ENCODE measurements at regions not wholly inside any gene's neighbourhood (a gene's known extent, or its start where the extent isn't known, plus 50 kb on each side); places are given as distances from the start of the nearest gene placed in this dataset.
A peak's percentile ranks its signal among the peaks of the same experiment; 100 is the strongest.
"Not testable (repeated sequence)": the region's sequence is repeated elsewhere in the genome, so short reads cannot be mapped to it uniquely, and the experiment has no call there.

- peaks cover 15% of the 10 kb centered on the region for H3K27me3 ChIP-seq (ENCODE audit: insufficient read depth)
- no peak overlapping the region for H3K27ac ChIP-seq (ENCODE audit: low read depth)
- H2AFZ ChIP-seq: no peak overlapping the region
- H3K27ac Mint-ChIP-seq: no peak overlapping the region
- no peaks in the 10 kb centered on the region for H3K4me1 ChIP-seq (ENCODE audit: insufficient read depth)
- no peaks in the 10 kb centered on the region for H3K9me2 ChIP-seq (ENCODE audit: insufficient read depth)
- H3K9me3 Mint-ChIP-seq: no peaks in the 10 kb centered on the region
- no peak for TF ChIP-seq POLR2AphosphoS5 (IDR thresholded peaks at IDR 0.05; ENCODE audit: low read depth)
- H4K20me1 ChIP-seq (replicated peaks; ENCODE audit: insufficient read depth): no peaks in the 10 kb centered on the region
- no peaks in the 10 kb centered on the region for H3K79me2 ChIP-seq (replicated peaks; ENCODE audit: insufficient read depth)
- no peak overlapping the region for H3K4me2 ChIP-seq
- peaks cover 87% of the 10 kb centered on the region for H3K27me3 Mint-ChIP-seq (ENCODE audit: insufficient read depth, low read depth, poor library complexity)
- H3K4me1 Mint-ChIP-seq: peaks cover 6% of the 10 kb centered on the region; the same call in 2 of the 3 replicates
- no peak overlapping the region for H3K4me3 Mint-ChIP-seq
- ATAC-seq (no peak), DNase-seq (ENCODE audit: low spot score) (no peak)
- no peaks in the 10 kb centered on the region for H3K36me3 Mint-ChIP-seq (ENCODE audit: low read depth)
- H3K4me3 ChIP-seq: no peak overlapping the region
- H3K36me3 ChIP-seq (ENCODE audit: insufficient read depth): no peaks in the 10 kb centered on the region
- H3F3A ChIP-seq (replicated peaks; ENCODE audit: low read depth): no peaks in the 10 kb centered on the region
Measured at GRCh38 chr1:143665606-143666005, 306.2 kb downstream of the FAM72C start.

- H3K4me1 ChIP-seq (ENCODE audit: insufficient read depth); H4K20me1 ChIP-seq (replicated peaks; ENCODE audit: insufficient read depth); H3K9me2 ChIP-seq (ENCODE audit: insufficient read depth); H3K27ac ChIP-seq (ENCODE audit: low read depth); H3K36me3 Mint-ChIP-seq (ENCODE audit: low read depth); H3K27ac Mint-ChIP-seq; H3K79me2 ChIP-seq (replicated peaks; ENCODE audit: insufficient read depth); H3K4me2 ChIP-seq; H2AFZ ChIP-seq; H3F3A ChIP-seq (replicated peaks; ENCODE audit: low read depth); H3K36me3 ChIP-seq (ENCODE audit: insufficient read depth); DNase-seq (ENCODE audit: low spot score); H3K9me3 Mint-ChIP-seq; H3K4me3 Mint-ChIP-seq; H3K4me3 ChIP-seq; H3K4me1 Mint-ChIP-seq; ATAC-seq: not testable (repeated sequence)
- H3K27me3 Mint-ChIP-seq (ENCODE audit: insufficient read depth, low read depth, poor library complexity): peaks cover 93% of the 10 kb centered on the region
- H3K27me3 ChIP-seq (ENCODE audit: insufficient read depth): peaks cover 20% of the 10 kb centered on the region
Measured at GRCh38 chr1:143663056-143663455, 308.7 kb downstream of the FAM72C start.

- DNase-seq (ENCODE audit: low spot score) (peak; percentile 5), ATAC-seq (peak; percentile 87)
- Histone ChIP-seq H3K4me2 (no peak overlapping the region), H3K27me3 (ENCODE audit: insufficient read depth) (peaks cover 20% of the 10 kb centered on the region), H3K4me3 (peak overlapping the region; percentile 30; the same call in 1 of the 2 replicates), H3K4me1 (ENCODE audit: insufficient read depth) (no peaks in the 10 kb centered on the region), H4K20me1 (replicated peaks; ENCODE audit: insufficient read depth) (no peaks in the 10 kb centered on the region), H3K9me2 (ENCODE audit: insufficient read depth) (no peaks in the 10 kb centered on the region), H3K36me3 (ENCODE audit: insufficient read depth) (no peaks in the 10 kb centered on the region), H2AFZ (no peak overlapping the region), H3K27ac (ENCODE audit: low read depth) (no peak overlapping the region), H3K79me2 (replicated peaks; ENCODE audit: insufficient read depth) (no peaks in the 10 kb centered on the region), H3F3A (replicated peaks; ENCODE audit: low read depth) (no peaks in the 10 kb centered on the region)
- H3K4me1 Mint-ChIP-seq: peaks cover 6% of the 10 kb centered on the region; the same call in 2 of the 3 replicates
- no peaks in the 10 kb centered on the region; the same call in 1 of the 3 replicates for H3K9me3 Mint-ChIP-seq
- H3K4me3 Mint-ChIP-seq: peak overlapping the region; percentile 81
- no peak overlapping the region for H3K27ac Mint-ChIP-seq
- H3K36me3 Mint-ChIP-seq (ENCODE audit: low read depth): no peaks in the 10 kb centered on the region
- H3K27me3 Mint-ChIP-seq (ENCODE audit: insufficient read depth, low read depth, poor library complexity): peaks cover 92% of the 10 kb centered on the region
- TF ChIP-seq ZNF462 (CRISPR knock-in tag; IDR thresholded peaks at IDR 0.05): no peak
- no peak for TF ChIP-seq STAT1 (IDR thresholded peaks at IDR 0.05; ENCODE audit: unreplicated experiment)
- TF ChIP-seq JUNB (IDR thresholded peaks at IDR 0.05; ENCODE audit: unreplicated experiment): no peak
- TF ChIP-seq EZH2 (IDR thresholded peaks at IDR 0.05; ENCODE audit: low read depth, unreplicated experiment): no peak
- no peak for TF ChIP-seq CREB1 (CRISPR knock-in tag; IDR thresholded peaks at IDR 0.05; ENCODE audit: low read depth)
- TF ChIP-seq NANOG (IDR thresholded peaks at IDR 0.05; ENCODE audit: borderline replicate concordance): no peak
- no peak for TF ChIP-seq ZNF331 (CRISPR knock-in tag; IDR thresholded peaks at IDR 0.05; ENCODE audit: low read depth)
- no peak for TF ChIP-seq EZH2phosphoT487 (IDR thresholded peaks at IDR 0.05; ENCODE audit: unreplicated experiment)
Measured at GRCh38 chr1:143661418-143662101, 310.2 kb downstream of the FAM72C start.

All from GM23338 (cell line).